GM18858 (cell line): ENCODE measurements at regions not wholly inside any gene's neighbourhood (a gene's known extent, or its start where the extent isn't known, plus 50 kb on each side); places are given as distances from the start of the nearest gene placed in this dataset.

Source experiments
- ATAC-seq: cut with Tn5 transposase; IDR thresholded peaks from one replicate; pipeline ENCODE4 v1.9.1; 2021; ENCODE audit not compliant: unreplicated experiment

DNA sequence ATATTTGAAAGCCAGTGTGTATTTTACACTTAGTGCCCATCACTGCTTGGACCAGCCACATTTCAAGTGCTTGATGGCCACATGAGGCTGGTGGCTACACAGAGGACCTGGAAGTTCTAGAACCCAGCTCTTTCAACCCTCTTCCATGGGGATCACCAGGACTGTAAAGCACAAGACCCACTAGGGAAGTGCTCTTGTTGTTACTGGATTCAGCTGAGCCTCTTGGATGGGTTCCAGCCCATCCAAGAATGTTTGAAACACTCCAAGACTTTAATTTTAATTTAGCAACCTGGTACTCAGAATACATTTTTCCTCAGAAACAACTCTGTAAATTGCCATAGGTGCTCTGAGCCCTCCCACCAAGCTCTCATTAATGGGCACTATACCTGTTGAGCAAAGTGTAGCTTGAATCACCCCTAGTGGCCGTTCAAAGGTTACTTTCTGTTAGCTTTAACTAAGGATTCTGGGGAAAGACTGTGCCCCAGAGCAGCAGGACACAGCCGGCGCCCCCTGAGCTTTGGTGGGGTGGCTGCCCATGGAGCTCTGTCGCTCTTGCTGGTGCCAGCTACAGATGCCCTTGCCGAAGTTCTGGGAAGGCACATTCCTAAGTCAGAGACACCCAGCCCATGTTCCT, 212.4 kb downstream of the HSD17B3 start:
- ATAC-seq: no peak

DNA sequence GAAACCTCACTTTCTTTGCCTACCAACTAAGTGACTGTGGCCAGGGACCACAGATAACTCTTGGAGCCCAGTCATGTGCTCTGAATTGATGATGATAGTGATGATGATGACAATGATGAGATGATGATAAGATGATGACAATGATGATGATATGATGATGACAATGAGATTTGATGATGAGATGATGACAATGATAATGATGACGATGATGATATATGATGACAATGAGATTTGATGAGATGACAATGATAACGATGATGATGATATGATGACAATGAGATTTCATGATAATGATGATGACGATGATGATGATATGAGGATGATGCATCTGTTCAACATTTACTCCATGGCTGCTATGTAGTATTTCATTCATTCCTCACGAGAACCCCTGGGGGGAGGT, 213.0 kb downstream of the ERCC6L2 start:
- ATAC-seq: no peak

DNA sequence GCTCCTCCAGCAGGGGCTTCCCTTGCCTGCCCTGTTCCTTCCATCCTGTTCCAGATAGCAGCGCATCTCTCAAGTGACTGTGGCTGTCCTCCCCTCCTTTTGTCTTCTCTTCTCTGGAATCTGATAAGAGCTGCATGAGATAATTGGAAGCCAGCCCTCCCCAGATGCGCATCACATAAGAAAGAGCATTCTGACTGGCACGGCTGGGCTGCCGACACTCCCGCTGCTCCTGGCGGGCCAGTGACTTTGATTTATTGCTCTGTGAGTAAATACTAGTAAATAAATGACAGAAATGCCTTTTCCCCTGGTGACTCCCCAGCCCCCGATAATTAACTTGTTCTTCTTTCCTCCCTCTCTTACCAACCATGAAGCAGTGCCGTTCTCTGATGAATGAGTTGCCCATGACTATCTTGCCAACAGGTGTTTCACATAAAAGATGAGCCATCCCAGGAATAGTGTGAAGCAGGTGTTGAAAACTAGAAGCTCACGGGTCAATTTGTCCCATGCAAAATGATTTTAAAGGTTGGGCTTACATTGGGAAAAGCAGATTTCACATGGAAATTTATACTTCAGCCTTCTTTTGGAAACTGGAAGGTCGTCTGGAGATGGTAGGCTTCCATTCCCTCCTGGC, 212.3 kb downstream of the ERCC6L2 start:
- ATAC-seq: no peak

DNA sequence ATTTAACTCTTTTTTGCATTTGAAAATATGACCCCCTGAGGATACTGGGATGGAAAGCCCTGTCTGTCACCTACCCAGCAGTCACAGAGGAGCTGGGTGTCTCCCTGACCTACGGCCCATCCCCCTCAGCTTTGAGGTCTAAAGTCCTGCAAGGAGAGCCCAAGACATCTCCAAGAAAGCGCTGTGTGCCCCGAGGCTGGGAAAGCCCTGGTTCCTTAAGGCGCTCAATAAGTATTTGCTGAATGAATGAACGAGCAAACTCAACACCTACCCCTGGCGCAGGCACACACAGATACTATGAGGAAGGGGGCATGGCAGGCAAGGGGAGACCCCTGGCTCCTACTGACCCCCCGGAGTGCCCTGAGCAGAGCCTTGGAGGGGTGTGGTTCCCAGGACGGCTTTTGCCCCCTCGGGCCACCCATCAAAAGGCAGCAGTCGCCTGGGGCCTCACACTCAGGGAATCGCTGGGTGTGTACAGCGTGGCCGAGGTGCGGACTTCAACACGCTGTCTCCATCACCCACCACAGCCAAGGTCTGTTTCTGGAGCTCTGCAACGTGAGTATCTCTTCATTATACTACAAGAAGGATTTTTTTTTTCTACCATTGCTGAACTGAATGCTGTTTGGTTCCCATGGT, 211.6 kb downstream of the ERCC6L2 start:
- no peak for ATAC-seq

DNA sequence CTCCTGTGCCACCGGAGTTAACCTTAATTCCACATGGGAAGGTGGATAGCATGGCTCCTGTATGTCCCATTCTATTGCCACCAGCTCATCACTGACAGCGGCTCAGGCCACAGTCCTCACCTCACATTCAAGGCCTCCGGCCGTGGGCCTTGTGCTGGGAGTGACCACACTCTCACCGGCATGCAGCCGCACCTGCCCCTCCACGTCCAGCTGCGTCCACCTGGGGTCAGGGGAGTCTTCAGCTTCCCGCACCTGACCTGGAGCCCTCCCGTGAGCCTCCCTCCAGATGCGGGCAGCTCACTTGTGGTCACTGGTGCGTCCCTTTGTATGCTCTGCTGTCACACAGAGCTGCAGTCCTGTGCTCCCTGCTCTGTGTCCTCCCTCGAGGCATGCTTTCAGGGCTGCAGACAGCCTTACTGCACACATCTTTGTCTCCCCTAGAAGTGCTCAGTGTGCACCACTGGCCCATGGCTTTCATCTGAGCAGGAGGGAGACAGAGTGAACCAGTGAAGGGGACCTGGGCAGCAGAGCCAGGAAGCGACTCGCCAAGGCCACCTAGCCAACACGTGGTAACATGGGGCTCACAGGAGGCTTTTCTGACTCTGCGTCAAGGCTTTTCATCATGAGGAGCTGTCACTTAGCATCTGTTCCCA, 210.1 kb downstream of the ERCC6L2 start:
- no peak for ATAC-seq

- no peak for ATAC-seq
Observed at GRCh38 chr9:96084331-96084734, 208.8 kb downstream of the ERCC6L2 start.

DNA sequence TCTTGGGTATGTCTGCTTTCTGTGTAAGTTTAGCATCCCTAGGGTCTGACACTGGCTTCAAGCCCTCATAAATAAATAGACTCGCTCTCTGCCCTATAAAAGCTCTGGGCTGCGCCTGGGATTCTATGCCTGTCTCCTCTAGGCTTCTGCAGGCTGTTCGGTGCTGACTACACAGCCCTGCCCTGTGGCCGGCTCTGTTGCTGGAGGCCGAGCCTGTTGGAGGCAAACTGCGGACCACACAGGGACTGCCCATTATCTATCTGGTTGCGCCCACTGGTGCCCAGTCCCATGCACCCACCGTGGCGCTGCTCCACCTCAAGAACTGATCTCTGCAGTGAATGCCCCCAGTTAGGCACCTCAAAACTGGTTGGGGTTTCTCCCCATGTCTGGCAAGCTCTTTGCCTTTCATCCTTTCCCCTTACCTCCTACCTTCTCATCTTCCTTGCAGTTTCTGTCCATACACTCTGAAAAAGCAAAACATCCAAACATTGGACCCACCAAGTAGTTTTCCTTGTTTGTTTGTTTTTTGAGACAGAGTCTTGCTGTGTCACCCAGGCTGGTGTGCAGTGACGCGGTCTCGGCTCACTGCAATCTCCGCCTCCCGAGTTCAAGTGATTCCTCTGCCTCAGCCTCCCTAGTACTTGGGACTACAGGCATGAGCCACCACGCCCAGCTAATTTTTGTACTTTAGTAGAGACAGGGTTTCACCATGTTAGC, 207.2 kb downstream of the ERCC6L2 start:
- ATAC-seq: no peak

- no peak for ATAC-seq
Observed at GRCh38 chr9:96080364-96080763, 204.9 kb downstream of the ERCC6L2 start.

DNA sequence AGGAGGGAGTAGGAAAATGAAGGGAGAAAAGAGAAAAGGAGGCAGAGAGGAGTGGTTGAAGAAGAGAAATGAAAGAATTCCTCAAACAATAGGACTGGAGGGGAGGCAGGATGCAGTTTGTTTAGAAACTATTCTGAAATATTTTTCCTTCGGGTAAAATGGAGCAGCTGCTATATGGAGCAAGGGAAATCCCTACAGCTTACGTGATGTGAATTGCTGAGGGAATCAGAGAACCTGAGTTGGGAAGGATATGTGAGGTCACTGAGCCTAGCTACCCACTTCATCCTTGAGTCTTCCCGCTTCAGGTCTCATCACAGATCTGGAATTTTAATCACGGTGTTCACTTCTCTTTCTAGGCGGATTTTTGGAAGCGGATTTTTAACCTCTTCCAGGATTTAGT, 204.3 kb downstream of the ERCC6L2 start:
- ATAC-seq: no peak

DNA sequence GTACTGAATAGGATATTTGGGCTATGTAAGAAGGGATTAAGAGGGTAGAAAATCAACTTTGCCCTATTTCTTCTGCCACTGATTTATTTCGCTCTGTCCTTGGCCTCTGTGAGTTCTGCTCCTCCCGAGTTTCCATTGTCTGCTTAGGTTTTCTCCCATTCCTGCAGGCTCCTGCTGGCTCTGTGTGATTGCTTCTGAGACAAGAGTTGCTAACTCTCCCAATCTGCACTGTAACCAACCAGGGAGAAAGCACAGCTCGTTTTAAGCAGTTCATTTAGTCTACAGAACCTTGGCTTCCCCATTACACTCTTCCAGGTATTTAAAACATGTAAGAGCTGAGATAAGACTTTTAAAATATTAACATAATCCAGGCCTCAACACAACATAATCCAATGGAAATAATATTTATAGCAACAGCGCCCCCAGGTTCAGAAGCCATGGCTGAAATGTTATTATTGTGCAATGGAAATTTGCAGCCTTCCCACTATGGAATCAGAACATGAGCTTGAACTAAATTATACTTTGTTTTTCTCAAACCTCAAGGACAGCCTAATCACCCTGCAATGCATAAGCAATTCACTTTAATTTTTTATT, 203.5 kb downstream of the ERCC6L2 start:
- ATAC-seq: no peak

GRCh38 chr9:96075757-96076156, 200.3 kb downstream of the ERCC6L2 start:
- ATAC-seq: no peak

DNA sequence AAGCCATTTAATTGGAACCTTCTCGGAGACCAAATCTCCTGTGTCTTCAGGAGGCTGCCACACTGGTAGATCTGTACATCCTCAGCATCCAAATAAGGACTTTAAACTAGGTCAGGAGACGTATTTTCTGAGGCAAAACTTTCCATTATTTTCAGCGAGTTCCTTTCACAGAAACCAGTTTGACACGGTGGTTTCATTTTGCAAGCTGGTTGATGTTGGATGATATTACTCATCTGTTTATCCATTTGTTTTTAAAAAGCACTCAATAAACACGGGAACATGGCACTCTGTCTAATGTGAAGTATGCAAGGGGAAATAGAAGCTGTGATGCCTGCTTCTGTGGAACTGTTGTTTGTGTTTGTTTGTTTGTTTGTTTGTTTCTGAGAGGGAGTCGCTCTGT, 199.6 kb downstream of the ERCC6L2 start:
- ATAC-seq: no peak

- no peak for ATAC-seq
Observed at GRCh38 chr9:96073531-96074480, 198.3 kb downstream of the ERCC6L2 start.

DNA sequence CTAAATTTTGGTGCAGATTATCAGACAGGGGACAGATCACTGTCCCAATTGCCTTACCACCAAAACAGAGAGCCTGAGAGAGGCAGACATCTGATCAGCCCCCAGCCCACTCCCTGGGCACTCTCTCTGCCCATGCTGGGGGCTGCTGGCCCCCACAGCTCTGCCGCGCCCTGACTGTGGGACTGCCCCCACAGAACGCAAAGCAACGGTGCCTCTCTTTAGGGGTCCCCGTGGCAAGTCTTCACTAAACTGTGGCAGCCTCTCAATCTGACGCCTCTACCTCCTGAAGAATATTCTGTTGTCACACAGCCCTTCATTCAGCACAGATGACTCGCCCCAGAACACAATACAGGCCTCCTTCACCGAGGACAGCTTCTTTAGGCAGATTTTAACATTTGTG, 197.4 kb downstream of the ERCC6L2 start:
- ATAC-seq: no peak

DNA sequence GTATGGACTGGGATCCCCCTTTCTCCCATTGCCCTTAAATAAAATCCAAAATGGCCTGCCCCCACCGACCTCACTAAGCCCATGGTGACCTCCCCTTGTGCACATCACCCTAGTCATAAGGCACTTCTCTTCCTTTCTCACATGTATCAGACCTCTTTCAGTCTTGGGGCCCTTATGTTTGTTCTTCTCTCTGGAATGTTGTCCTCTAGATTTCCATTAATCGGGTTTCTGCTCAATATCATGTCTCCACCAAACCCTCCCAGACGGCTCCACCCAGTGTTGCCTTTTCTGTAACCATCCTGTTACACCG, 196.3 kb downstream of the ERCC6L2 start:
- no peak for ATAC-seq

DNA sequence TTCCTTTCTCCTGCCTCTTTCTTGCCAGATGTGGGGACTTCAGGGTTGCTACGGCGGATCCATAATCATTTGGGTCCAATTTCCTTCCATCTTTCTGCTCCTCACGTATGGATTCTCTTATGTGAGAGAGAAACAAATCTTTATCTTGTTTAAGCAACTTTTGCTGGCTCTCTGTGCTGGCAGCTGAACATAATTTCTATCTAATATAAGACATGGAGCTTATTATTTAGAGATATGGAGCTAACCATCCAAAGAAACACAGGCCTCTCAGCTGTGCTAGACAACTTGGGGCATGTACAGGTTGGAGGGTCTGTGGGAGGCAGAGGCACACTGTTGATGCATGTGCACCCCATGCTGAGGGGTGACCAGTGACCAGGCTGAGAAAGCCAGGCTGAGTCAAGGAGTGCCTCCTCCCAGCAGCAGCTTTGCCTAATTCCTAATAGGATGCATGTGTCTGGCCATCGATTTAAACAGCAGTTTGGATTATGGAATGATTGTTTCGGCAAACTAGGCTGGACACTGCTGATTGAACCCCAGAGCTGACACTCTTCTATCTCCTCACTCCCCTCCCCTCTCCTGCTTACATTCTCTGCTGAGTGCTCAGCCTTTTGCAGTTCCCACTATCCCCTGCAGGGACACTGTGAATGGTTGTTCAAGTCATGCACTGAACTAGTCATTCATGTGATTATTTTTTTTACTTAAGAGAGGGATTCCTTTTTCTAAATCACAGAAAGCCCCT, 195.8 kb downstream of the ERCC6L2 start:
- no peak for ATAC-seq

DNA sequence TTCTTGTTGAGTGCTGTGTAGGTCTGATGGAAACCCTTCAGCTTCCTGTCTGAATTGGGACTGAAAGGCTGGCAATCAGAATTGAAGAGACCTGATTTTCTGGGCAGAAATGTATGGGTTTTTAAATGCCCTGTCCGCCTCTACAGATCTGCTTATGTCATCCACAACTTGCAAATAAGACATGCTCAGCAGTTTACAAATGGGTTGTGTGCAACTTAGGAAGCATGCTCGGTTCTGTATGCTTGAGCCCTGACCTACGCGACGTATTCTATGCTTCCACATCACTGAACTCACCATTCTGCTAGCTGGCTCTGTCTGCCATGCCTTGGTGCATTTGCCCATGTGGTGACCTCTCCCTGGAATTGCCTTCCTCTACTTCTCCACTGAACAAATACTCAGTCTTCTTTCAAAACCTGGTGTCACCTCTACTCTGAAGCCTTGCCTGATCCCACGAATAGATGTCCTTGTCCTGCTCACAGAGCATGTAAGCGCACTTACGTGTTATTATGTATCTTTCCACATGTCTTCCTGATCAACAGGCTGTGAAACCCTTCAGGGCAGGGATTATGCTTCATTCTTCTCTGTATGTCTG, 194.2 kb downstream of the ERCC6L2 start:
- no peak for ATAC-seq

DNA sequence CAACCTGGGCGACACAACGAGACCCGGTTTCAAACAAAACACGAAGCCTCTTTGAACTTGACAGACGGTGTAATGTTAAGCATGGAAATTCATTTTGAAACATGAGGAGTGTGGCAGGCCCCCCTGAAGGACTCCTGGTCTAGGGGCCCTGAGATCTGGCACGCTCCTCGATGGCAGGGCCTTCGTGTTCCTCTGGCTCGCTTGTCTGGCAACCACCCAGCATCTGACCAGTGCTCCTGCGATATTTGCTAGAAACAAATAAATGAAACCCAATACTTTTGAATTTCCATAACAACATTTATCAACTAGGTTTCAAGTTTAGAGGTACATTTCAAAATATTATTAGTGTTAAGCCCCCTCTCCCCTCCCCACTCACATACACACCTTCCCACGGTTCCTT, 193.0 kb downstream of the ERCC6L2 start:
- ATAC-seq: no peak

DNA sequence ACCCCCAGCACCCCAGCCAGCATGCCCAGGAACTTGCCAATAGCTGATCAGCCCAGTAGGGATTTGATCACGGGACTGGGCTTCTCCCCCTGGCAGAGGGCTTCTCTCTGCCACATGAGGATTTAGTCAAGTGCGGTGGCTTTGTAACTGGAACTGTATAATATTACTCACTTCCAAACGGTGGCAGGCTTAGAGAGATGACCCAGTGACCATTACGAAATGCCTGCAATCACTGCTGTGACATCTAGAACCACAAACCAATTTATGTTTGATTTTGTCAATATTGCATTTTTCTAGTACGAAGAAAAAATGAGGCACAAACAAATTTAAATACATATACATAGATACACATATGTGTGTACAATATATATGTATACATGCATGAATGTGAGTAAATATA, 192.1 kb downstream of the ERCC6L2 start:
- no peak for ATAC-seq
